SK-N-SH (cell line): ENCODE measurements at regions not wholly inside any gene's neighbourhood (a gene's known extent, or its start where the extent isn't known, plus 50 kb on each side); places are given as distances from the start of the nearest gene placed in this dataset.

ENCODE experiments used
- CTCF ChIA-PET: fragments of 300-600, 350-600 bp; formaldehyde crosslinking; extraction: SDS; loops from one replicate; lab custom pipeline; 2021; lab: Yijun Ruan, JAX
- POLR2A ChIA-PET: fragments of 350-600 bp; sonication (Branson Sonifier 250); formaldehyde crosslinking; extraction: SDS; loops from one replicate; lab custom pipeline; 2020; ENCODE audit warnings: antibody characterized with exemption, inconsistent platforms; lab: Yijun Ruan, JAX
- DNase-seq: peaks from one replicate; pipeline ENCODE4 v3.0.0; 2012
- H2AFZ ChIP-seq: fragments of 200-600 bp; sonication (generic); 2 replicates; pipeline ENCODE4 v1.8.1; 2016; ENCODE audit warnings: antibody characterized with exemption, mild to moderate bottlenecking, low read depth
- H3F3A ChIP-seq: fragments of 200-600 bp; sonication (generic); replicated peaks from 2 replicates; pipeline ENCODE3; 2016; ENCODE audit warnings: antibody characterized with exemption, mild to moderate bottlenecking; ENCODE audit not compliant: insufficient read depth
- H3K27ac ChIP-seq, 2 experiments: fragments of 200-500 bp in 1 of 2; fragments of 200-600 bp in 1 of 2; sonication (Bioruptor generic) in 1 of 2; sonication (generic), shearing (Covaris generic) in 1 of 2; 2 replicates each; pipeline versions ENCODE4 v1.5.1 to v1.6.1; 2014 to 2016; ENCODE audit warnings: low read depth in 2 of 2, inconsistent platforms in 1 of 2, low read length in 1 of 2, mild to moderate bottlenecking in 1 of 2, mixed read lengths in 1 of 2
- H3K27me3 ChIP-seq: fragments of 200-600 bp; sonication (generic), shearing (Covaris generic); 2 replicates; pipeline ENCODE4 v1.6.1; 2016; ENCODE audit warnings: mixed run types; ENCODE audit not compliant: insufficient read depth
- H3K36me3 ChIP-seq, 2 experiments: fragments of 200-500 bp in 1 of 2; fragments of 200-600 bp in 1 of 2; sonication (Bioruptor generic) in 1 of 2; sonication (generic) in 1 of 2; replicated peaks in 1 of 2; 2 replicates each; pipeline versions ENCODE3 to v1.5.1; 2014 to 2016; ENCODE audit warnings: low read length in 1 of 2, mild to moderate bottlenecking in 1 of 2; ENCODE audit not compliant: insufficient read depth in 2 of 2, control insufficient read depth in 1 of 2
- H3K4me1 ChIP-seq, 2 experiments: fragments of 200-500 bp in 1 of 2; fragments of 200-600 bp in 1 of 2; sonication (Bioruptor generic) in 1 of 2; sonication (generic), shearing (Covaris generic) in 1 of 2; 2 replicates each; pipeline versions ENCODE4 v1.5.1 to v1.6.1; 2014 to 2016; ENCODE audit warnings: low read depth in 1 of 2, low read length in 1 of 2, mixed run types in 1 of 2; ENCODE audit not compliant: insufficient read depth in 2 of 2, control insufficient read depth in 1 of 2
- H3K4me2 ChIP-seq: fragments of 200-600 bp; sonication (generic), shearing (Covaris generic); 2 replicates; pipeline ENCODE4 v1.6.1; 2017; ENCODE audit warnings: mixed run types
- H3K4me3 ChIP-seq, 2 experiments: fragments of 200-500 bp in 1 of 2; fragments of 200-600 bp in 1 of 2; sonication (Bioruptor generic) in 1 of 2; sonication (generic), shearing (Covaris generic) in 1 of 2; 2 replicates each; pipeline versions ENCODE4 v1.5.1 to v1.8.1; 2014 to 2016; ENCODE audit warnings: low read depth in 2 of 2, inconsistent platforms in 1 of 2, low read length in 1 of 2, mild to moderate bottlenecking in 1 of 2, mixed read lengths in 1 of 2, moderate library complexity in 1 of 2
- H3K79me2 ChIP-seq: fragments of 200-600 bp; sonication (generic); 2 replicates; pipeline ENCODE4 v1.8.1; 2017; ENCODE audit warnings: mild to moderate bottlenecking; ENCODE audit not compliant: insufficient read depth
- H3K9ac ChIP-seq: fragments of 200-600 bp; sonication (generic); 2 replicates; pipeline ENCODE4 v1.6.1; 2017; ENCODE audit warnings: mixed run types
- H3K9me2 ChIP-seq: fragments of 200-600 bp; sonication (generic); 2 replicates; pipeline ENCODE4 v1.6.1; 2017; ENCODE audit warnings: mixed run types
- H3K9me3 ChIP-seq: fragments of 200-600 bp; sonication (generic); 2 replicates; pipeline ENCODE4 v1.6.1; 2017; ENCODE audit warnings: mixed run types, mild to moderate bottlenecking, moderate library complexity
- H4K20me1 ChIP-seq: fragments of 200-600 bp; sonication (generic); 2 replicates; pipeline ENCODE4 v1.6.1; 2017; ENCODE audit warnings: mild to moderate bottlenecking, mixed run types; ENCODE audit not compliant: insufficient read depth
- EP300 ChIP-seq, 2 experiments: IDR thresholded peaks; 2 replicates each; pipeline versions ENCODE4 v1.4.0 to v1.6.1; 2012; ENCODE audit warnings: borderline replicate concordance in 1 of 2, low read depth in 1 of 2, low read length in 1 of 2
- FOXJ3 ChIP-seq: sonication (generic); formaldehyde crosslinking; IDR thresholded peaks from 2 replicates; pipeline ENCODE4 v1.5.1; 2020; ENCODE audit warnings: mild to moderate bottlenecking, missing genetic modification reagents
- GABPA ChIP-seq: IDR thresholded peaks from 2 replicates; pipeline ENCODE4 v1.4.0; 2012; ENCODE audit warnings: low read depth, mild to moderate bottlenecking
- MAX ChIP-seq: IDR thresholded peaks from 2 replicates; pipeline ENCODE4 v1.4.0; 2012; ENCODE audit warnings: low read depth
- MXI1 ChIP-seq: IDR thresholded peaks from 2 replicates; pipeline ENCODE4 v1.6.1; 2012; ENCODE audit warnings: mild to moderate bottlenecking, low read depth, low read length, improper control_type of control experiment
- PBX3 ChIP-seq: IDR thresholded peaks from 2 replicates; pipeline ENCODE4; 2012
- RCOR1 ChIP-seq: fragments of 150-350 bp; IDR thresholded peaks from 2 replicates; pipeline ENCODE4 v1.6.1; 2017; ENCODE audit warnings: antibody characterized with exemption, low read length
- SIN3A ChIP-seq: IDR thresholded peaks from 2 replicates; pipeline ENCODE4 v1.6.1; 2012; ENCODE audit warnings: low read depth, mild to moderate bottlenecking, low read length, moderate library complexity, borderline replicate concordance
- TAF1 ChIP-seq: IDR thresholded peaks from 2 replicates; pipeline ENCODE4 v1.6.1; 2012; ENCODE audit warnings: low read depth, mild to moderate bottlenecking, low read length, moderate library complexity, borderline replicate concordance
- TEAD4 ChIP-seq: IDR thresholded peaks from 2 replicates; pipeline ENCODE4 v1.4.0; 2012; ENCODE audit warnings: mild to moderate bottlenecking, borderline replicate concordance; ENCODE audit not compliant: insufficient read depth
- YY1 ChIP-seq: IDR thresholded peaks from 2 replicates; pipeline ENCODE4 v1.4.0; 2012; ENCODE audit warnings: low read depth, mild to moderate bottlenecking
- WGBS: methylation state at CpG from one replicate; pipeline ENCODE4 v1.1.6; 2017; ENCODE audit warnings: low lambda C conversion rate; 5-methylcytosine and 5-hydroxymethylcytosine counted together

- no peak overlapping the region for H3K4me3 ChIP-seq
- no peaks in the 10 kb centered on the region for H3K36me3 ChIP-seq
- POLR2A ChIA-PET: no interaction called here
- no peaks in the 10 kb centered on the region for H3K9me3 ChIP-seq
- no peak overlapping the region for H3K4me2 ChIP-seq
- H3K9me2 ChIP-seq: no peaks in the 10 kb centered on the region
- no peak for TF ChIP-seq MAX
- TF ChIP-seq MXI1: no peak
- TF ChIP-seq TAF1: no peak
- no peak for TF ChIP-seq GABPA
- no peak for TF ChIP-seq RCOR1
- no peak for TF ChIP-seq YY1
- TF ChIP-seq, all 33 proteins: peak for 0
- CTCF ChIA-PET: no interaction called here
- Histone ChIP-seq H3K9ac (no peak overlapping the region), H3K27me3 (no peaks in the 10 kb centered on the region), H3K27ac (no peak overlapping the region), H3K4me1 (no peaks in the 10 kb centered on the region), H3K79me2 (no peaks in the 10 kb centered on the region), H2AFZ (no peak overlapping the region), H3F3A (no peaks in the 10 kb centered on the region), H4K20me1 (no peaks in the 10 kb centered on the region)
- 15% methylated on average over 1 of the region's 1 CpG for WGBS
- DNase-seq: no peak
Observed at GRCh38 chr6:92568541-92568940, 850.8 kb downstream of the EPHA7 start.

DNA sequence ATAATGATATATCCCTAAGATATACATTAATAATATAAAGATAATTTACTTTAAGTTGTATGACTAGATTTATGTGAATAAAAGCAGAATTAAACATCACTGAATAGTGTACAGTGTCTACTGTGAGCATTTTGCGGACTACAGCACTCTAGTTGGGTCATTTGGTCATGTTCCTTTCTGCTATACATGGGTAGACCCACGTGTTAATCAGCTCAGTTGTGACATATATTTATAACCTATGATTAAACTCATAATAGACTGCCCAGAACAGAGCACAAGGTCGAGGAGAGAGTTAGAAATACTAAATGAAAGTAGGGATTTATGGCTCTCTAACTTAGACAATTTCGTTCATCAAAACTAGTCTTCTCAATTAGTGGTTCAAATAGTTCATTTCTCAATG lies 852.7 kb downstream of the EPHA7 start:
- WGBS: 4% methylated on average over 4 of the region's 4 CpGs
- CTCF ChIA-PET: interaction anchor here (0.7 to 1.4 kb wide), 3 partner anchors 11 to 78 kb away, joined by 3 to 4 read pairs (median 3); no protein-coding TSS in a partner anchor
- Histone ChIP-seq H3K4me1 (no peaks in the 10 kb centered on the region), H3K9ac (no peak overlapping the region), H3K27me3 (no peaks in the 10 kb centered on the region), H3F3A (no peaks in the 10 kb centered on the region), H3K9me2 (no peaks in the 10 kb centered on the region), H3K79me2 (no peaks in the 10 kb centered on the region), H3K4me3 (no peak overlapping the region), H3K4me2 (no peak overlapping the region), H2AFZ (no peak overlapping the region), H3K9me3 (no peaks in the 10 kb centered on the region), H3K27ac (no peak overlapping the region), H4K20me1 (no peaks in the 10 kb centered on the region), H3K36me3 (no peaks in the 10 kb centered on the region)
- POLR2A ChIA-PET: no interaction called here
- no peak for TF ChIP-seq EP300 (IDR thresholded peaks at IDR 0.05; ENCODE audit: borderline replicate concordance in 1 of 2, low read depth in 1 of 2, low read length in 1 of 2)
- no peak for DNase-seq

DNA sequence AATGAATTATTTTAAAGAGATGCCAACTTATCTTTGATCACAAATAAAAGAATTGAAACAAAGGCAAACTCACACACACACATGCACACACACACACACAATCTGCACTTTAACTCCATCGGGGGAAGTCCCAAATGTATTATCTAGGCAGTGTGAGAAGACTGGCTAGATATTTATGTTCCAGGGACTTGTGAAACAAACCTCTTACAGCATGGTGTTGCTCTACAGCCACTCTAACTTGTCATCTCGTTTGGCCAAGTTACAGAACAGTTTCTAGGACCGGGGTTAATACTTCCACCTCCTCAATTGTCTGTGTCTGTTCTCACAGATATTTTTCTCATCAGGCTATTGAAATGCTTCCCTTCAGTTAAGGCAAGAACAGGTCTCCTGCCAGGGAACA lies 855.0 kb downstream of the EPHA7 start:
- Histone ChIP-seq H3K9me3 (no peaks in the 10 kb centered on the region), H2AFZ (no peak overlapping the region), H3K36me3 (no peaks in the 10 kb centered on the region), H3K9me2 (no peaks in the 10 kb centered on the region), H3K4me3 (no peak overlapping the region), H3K4me1 (no peaks in the 10 kb centered on the region), H3K4me2 (no peak overlapping the region), H3K27ac (no peak overlapping the region), H3K9ac (no peak overlapping the region)
- no peak for DNase-seq
- 30% methylated on average over 3 of the region's 3 CpGs for WGBS
- TF ChIP-seq SIN3A (no peak), FOXJ3 (CRISPR knock-in tag) (no peak), TEAD4 (no peak), PBX3 (no peak)
- TF ChIP-seq, all 33 proteins: peak for 0
- Histone ChIP-seq H3K27me3 (no peaks in the 10 kb centered on the region), H3F3A (no peaks in the 10 kb centered on the region), H4K20me1 (no peaks in the 10 kb centered on the region), H3K79me2 (no peaks in the 10 kb centered on the region)
- ChIA-PET POLR2A (no interaction called here), CTCF (interaction anchor here (0.9 kb wide), 1 partner anchor 10 kb away, joined by 3 read pairs; no protein-coding TSS in a partner anchor)
